Activated CD4-positive, alpha-beta T cell treated with anti-CD3 and anti-CD28 coated beads, Interleukin-10, Interleukin-2, amounts not matched to agents 100 ng/mL and 50 ng/mL, durations not matched to agents 16 hours and 8 hours (primary cell): ENCODE measurements at regions not wholly inside any gene's neighbourhood (a gene's known extent, or its start where the extent isn't known, plus 50 kb on each side); places are given as distances from the start of the nearest gene placed in this dataset.

ENCODE experiments used
- DNase-seq: peaks from one replicate; pipeline ENCODE4 v3.0.0-alpha.2; 2020

DNA sequence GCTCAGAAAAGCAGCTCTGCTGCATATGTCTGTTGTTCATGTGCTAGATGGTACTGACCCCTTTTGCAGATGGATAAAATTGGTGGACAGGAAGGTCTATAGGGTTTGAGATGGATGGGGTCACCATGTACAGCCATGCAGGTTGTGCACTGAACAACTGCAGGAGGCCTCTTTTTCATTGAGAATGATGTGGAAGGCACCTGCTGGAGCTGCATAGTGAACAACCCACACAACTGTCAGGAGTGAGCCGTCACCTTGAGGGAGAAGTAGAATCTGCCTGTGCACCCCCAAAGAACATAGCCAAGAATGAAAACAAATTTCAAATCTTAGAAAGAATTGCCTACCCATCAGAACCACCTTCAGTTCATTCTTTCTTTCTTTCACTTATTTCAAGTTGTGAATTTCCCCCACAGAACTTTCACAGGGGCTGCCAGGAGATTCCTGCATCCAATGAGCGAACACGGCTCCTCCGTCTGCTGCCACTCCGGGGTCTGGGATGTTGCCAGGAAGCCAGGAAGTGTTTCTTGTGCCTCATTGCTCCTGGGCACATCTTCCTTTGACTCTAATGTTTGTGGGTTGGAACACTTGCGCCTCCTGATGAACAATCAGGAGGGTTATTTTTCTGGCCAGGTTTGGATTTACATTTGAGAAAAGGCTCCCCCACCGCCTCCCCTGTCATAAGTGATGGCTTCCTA lies 53.7 kb upstream of the DOCK1 start:
- DNase-seq = no peak

DNA sequence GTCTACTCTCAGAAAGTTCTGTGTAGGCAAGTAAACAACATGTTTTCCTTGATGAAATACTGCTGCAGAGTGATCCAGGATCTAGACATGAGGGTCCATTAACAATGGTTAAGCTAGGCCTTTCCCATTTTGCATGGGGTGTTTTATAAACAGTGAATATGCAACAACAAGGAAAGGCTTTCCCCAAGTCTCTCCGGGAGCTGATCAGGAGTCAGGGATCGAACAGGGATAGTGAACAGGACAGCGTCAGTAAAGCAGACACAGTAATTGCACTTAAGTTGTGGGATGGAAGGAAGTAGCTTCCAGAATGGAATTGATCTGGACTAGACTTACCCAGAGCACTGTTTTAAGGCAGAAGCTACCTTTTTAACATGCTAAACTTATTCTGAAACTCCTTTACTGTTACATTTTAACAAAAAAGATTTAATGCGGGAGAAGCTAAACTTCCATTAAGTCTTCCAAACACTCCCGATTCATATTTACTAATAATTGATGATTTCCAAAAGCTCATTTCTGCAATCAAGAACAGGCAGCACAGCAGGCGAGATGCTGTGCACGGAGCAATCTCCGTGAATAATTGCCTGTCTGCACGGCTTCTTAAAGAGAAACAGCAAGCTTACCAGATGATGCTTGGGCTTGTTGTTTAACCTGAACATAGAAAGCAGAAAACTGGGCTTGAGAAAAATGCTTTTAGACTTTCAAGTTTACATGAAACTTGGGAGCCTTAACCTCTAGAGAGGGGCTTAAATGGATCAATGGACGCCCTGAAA lies 50.3 kb upstream of the DOCK1 start:
- no peak for DNase-seq
